NCI-H510A (cell line): ENCODE measurements at regions not wholly inside any gene's neighbourhood (a gene's known extent, or its start where the extent isn't known, plus 50 kb on each side); places are given as distances from the start of the nearest gene placed in this dataset.
"Not testable (repeated sequence)": the region's sequence is repeated elsewhere in the genome, so short reads cannot be mapped to it uniquely, and the experiment has no call there.

Experiments
- DNase-seq: peaks from one replicate; lab custom pipeline; 2025; lab: John Stamatoyannopoulos, UW

GRCh38 chr4:77445823-77446222 lies 159.8 kb upstream of the CXCL13 start:
- no peak for DNase-seq

- no peak for DNase-seq
Measured at GRCh38 chr4:77446601-77447000, 159.0 kb upstream of the CXCL13 start.

- no peak for DNase-seq
Measured at GRCh38 chr4:77449171-77449570, 156.4 kb upstream of the CXCL13 start.

- no peak for DNase-seq
Measured at GRCh38 chr4:77450006-77450405, 155.6 kb upstream of the CXCL13 start.

GRCh38 chr4:77451530-77451929 lies 154.1 kb upstream of the CXCL13 start:
- peak; percentile 26 for DNase-seq

GRCh38 chr4:77452117-77452516 lies 153.5 kb upstream of the CXCL13 start:
- not testable (repeated sequence) for DNase-seq

- no peak for DNase-seq
Measured at GRCh38 chr4:77453911-77454310, 151.7 kb upstream of the CXCL13 start.

- DNase-seq: no peak
Measured at GRCh38 chr4:77454858-77455257, 150.8 kb upstream of the CXCL13 start.

GRCh38 chr4:77464100-77464499 lies 141.5 kb upstream of the CXCL13 start:
- not testable (repeated sequence) for DNase-seq

GRCh38 chr4:77465271-77465670 lies 140.3 kb upstream of the CXCL13 start:
- no peak for DNase-seq

GRCh38 chr4:77466430-77466829 lies 139.2 kb upstream of the CXCL13 start:
- DNase-seq: no peak

GRCh38 chr4:77471821-77472495 lies 133.7 kb upstream of the CXCL13 start:
- no peak for DNase-seq

- DNase-seq: no peak
Measured at GRCh38 chr4:77473509-77473908, 132.1 kb upstream of the CXCL13 start.

- DNase-seq: no peak
Measured at GRCh38 chr4:77481856-77482255, 123.8 kb upstream of the CXCL13 start.

GRCh38 chr4:77488882-77489281 lies 116.7 kb upstream of the CXCL13 start:
- DNase-seq: no peak

GRCh38 chr4:77493120-77493752 lies 112.4 kb upstream of the CXCL13 start:
- no peak for DNase-seq

GRCh38 chr4:77493829-77494551 lies 111.6 kb upstream of the CXCL13 start:
- no peak for DNase-seq

- no peak for DNase-seq
Measured at GRCh38 chr4:77496457-77496856, 109.2 kb upstream of the CXCL13 start.

GRCh38 chr4:77500801-77501200 lies 104.8 kb upstream of the CXCL13 start:
- DNase-seq: no peak

- no peak for DNase-seq
Measured at GRCh38 chr4:77501240-77501639, 104.4 kb upstream of the CXCL13 start.

- no peak for DNase-seq
Measured at GRCh38 chr4:77501851-77502250, 103.8 kb upstream of the CXCL13 start.

GRCh38 chr4:77504407-77504806 lies 101.2 kb upstream of the CXCL13 start:
- DNase-seq: no peak

GRCh38 chr4:77505275-77505957 lies 100.2 kb upstream of the CXCL13 start:
- DNase-seq: no peak
